K562 (cell line): ENCODE measurements at regions not wholly inside any gene's neighbourhood (a gene's known extent, or its start where the extent isn't known, plus 50 kb on each side); places are given as distances from the start of the nearest gene placed in this dataset.

Experiments
- ATAC-seq: fragments of 200-7000 bp; cut with Tn5 transposase; 3 replicates; pipeline ENCODE4 v1.9.1; 2020; ENCODE audit warnings: moderate library complexity
- BruUV-seq: library from RNA; stranded (reverse); fragments of 400-500 nt; replicated peaks from 2 replicates; lab custom pipeline; 2021; lab: Mats Ljungman, UMichigan
- CTCF ChIA-PET: fragments of 300-600 bp; formaldehyde crosslinking; extraction: SDS; loops from one replicate; lab custom pipeline; 2021; ENCODE audit warnings: low intra/inter-chr PET ratio; lab: Yijun Ruan, JAX
- POLR2A ChIA-PET: fragments of 300-600, 350-650 bp; sonication (Branson Sonifier 250); formaldehyde crosslinking; extraction: SDS; loops from one replicate; lab custom pipeline; 2021; ENCODE audit warnings: antibody characterized with exemption, inconsistent platforms; lab: Yijun Ruan, JAX
- DNase-seq, 4 experiments: peaks; one replicate each; pipeline versions ENCODE4 v3.0.0 to v3.0.0-alpha.2; 2011 to 2018; ENCODE audit warnings: low spot score in 3 of 4, mixed read lengths in 3 of 4; ENCODE audit errors: extremely low read depth in 1 of 4
- FAIRE-seq: peaks from 2 replicates; lab custom pipeline; 2011; peaks lifted over from hg19 to GRCh38; lab: Jason Lieb, UNC
- H2AFZ ChIP-seq: 2 replicates; pipeline ENCODE4 v1.6.0; 2011; ENCODE audit warnings: low read depth, low read length, control low read depth, inconsistent platforms
- H3K27ac ChIP-seq: fragments of 200-600 bp; 3 replicates; pipeline ENCODE4 v1.8.0; 2011; ENCODE audit warnings: low read depth, mild to moderate bottlenecking, control low read depth, inconsistent platforms, low read length, moderate library complexity, mixed read lengths; ENCODE audit errors: extremely low read depth
- H3K27me3 ChIP-seq, 2 experiments: fragments of 300-600 bp in 1 of 2; 2 replicates in 1 of 2; 3 replicates in 1 of 2; pipeline versions ENCODE4 v1.6.0 to v1.8.0; 2011; ENCODE audit warnings: inconsistent platforms in 2 of 2, low read length in 2 of 2, mild to moderate bottlenecking in 1 of 2, mixed read lengths in 1 of 2, moderate library complexity in 1 of 2; ENCODE audit not compliant: control insufficient read depth in 2 of 2, insufficient read depth in 2 of 2
- H3K36me3 ChIP-seq: fragments of 300-600 bp; 3 replicates; pipeline ENCODE4 v1.8.0; 2011; ENCODE audit warnings: mild to moderate bottlenecking, low read length, inconsistent platforms; ENCODE audit not compliant: control insufficient read depth, insufficient read depth
- H3K4me1 ChIP-seq, 2 experiments: fragments of 200-600 bp in 1 of 2; replicated peaks in 1 of 2; 2 replicates in 1 of 2; 3 replicates in 1 of 2; pipeline versions ENCODE4 v1.5.1 to v1.8.0; 2011; ENCODE audit warnings: inconsistent platforms in 2 of 2, low read length in 2 of 2, mild to moderate bottlenecking in 1 of 2, mixed read lengths in 1 of 2, moderate library complexity in 1 of 2; ENCODE audit not compliant: control insufficient read depth in 2 of 2, insufficient read depth in 2 of 2
- H3K4me2 ChIP-seq: 2 replicates; pipeline ENCODE4 v1.6.1; 2011; ENCODE audit warnings: low read length, control low read depth, inconsistent platforms, mixed read lengths; ENCODE audit not compliant: insufficient read depth
- H3K4me3 ChIP-seq: fragments of 200-600 bp; sonication (generic), shearing (Covaris generic); 2 replicates; pipeline ENCODE4 v1.5.1; 2016; ENCODE audit warnings: control low read depth, inconsistent platforms
- H3K79me2 ChIP-seq: fragments of 200-600 bp; 3 replicates; pipeline ENCODE4 v1.8.0; 2011; ENCODE audit warnings: low read length, inconsistent platforms; ENCODE audit not compliant: control insufficient read depth, insufficient read depth
- H3K9ac ChIP-seq, 2 experiments: 2 replicates each; pipeline versions ENCODE4 v1.6.0 to v1.6.1; 2011; ENCODE audit warnings: low read depth in 2 of 2, low read length in 2 of 2, control low read depth in 1 of 2, inconsistent platforms in 1 of 2, mild to moderate bottlenecking in 1 of 2, mixed read lengths in 1 of 2; ENCODE audit not compliant: insufficient read depth in 1 of 2
- H3K9me1 ChIP-seq: one replicate; pipeline ENCODE4 v1.6.0; 2011; ENCODE audit warnings: inconsistent platforms, mild to moderate bottlenecking, low read length, moderate library complexity; ENCODE audit not compliant: control insufficient read depth, insufficient read depth
- H3K9me3 ChIP-seq: replicated peaks from 2 replicates; pipeline ENCODE4 v1.5.1; 2011; ENCODE audit warnings: low read depth, low read length, inconsistent platforms; ENCODE audit not compliant: control insufficient read depth, insufficient read depth
- H4K20me1 ChIP-seq: replicated peaks from 2 replicates; pipeline ENCODE4 v1.6.1; 2011; ENCODE audit warnings: low read length, inconsistent platforms, mixed read lengths; ENCODE audit not compliant: control insufficient read depth, insufficient read depth
- GTF2A2 ChIP-seq: IDR thresholded peaks from 2 replicates; pipeline ENCODE4 v1.6.1; 2016; ENCODE audit warnings: mild to moderate bottlenecking, missing genetic modification characterization, missing compliant biosample characterization
- MEF2A ChIP-seq: IDR thresholded peaks from 2 replicates; pipeline ENCODE4 v1.6.1; 2011; ENCODE audit warnings: low read depth, mild to moderate bottlenecking, low read length, moderate library complexity; ENCODE audit not compliant: control insufficient read depth
- SMAD2 ChIP-seq: fragments of 150-350 bp; IDR thresholded peaks from 2 replicates; pipeline ENCODE4 v1.6.1; 2014; ENCODE audit warnings: low read depth, mild to moderate bottlenecking, low read length
- TEAD1 ChIP-seq, 2 experiments: fragments of 450-650 bp in 1 of 2; sonication (generic) in 1 of 2; formaldehyde crosslinking; IDR thresholded peaks; 2 replicates each; pipeline versions ENCODE4 v1.4.0 to v1.8.0; 2020 to 2022; ENCODE audit warnings: mild to moderate bottlenecking in 2 of 2, missing genetic modification reagents in 1 of 2
- VEZF1 ChIP-seq: fragments of 200-800 bp; sonication (Bioruptor generic); IDR thresholded peaks from 2 replicates; pipeline ENCODE4 v1.6.1; 2017; ENCODE audit warnings: missing genetic modification characterization, missing compliant biosample characterization
- XRCC3 ChIP-seq: fragments of 450-650 bp; IDR thresholded peaks from 2 replicates; pipeline ENCODE4 v1.6.1; 2017; ENCODE audit warnings: mild to moderate bottlenecking, moderate library complexity
- ZNF175 ChIP-seq: fragments of 200-800 bp; sonication (Bioruptor generic); IDR thresholded peaks from 2 replicates; pipeline ENCODE4 v1.6.1; 2016; ENCODE audit warnings: low read depth, mild to moderate bottlenecking, missing genetic modification characterization, missing compliant biosample characterization
- WGBS: fragments of 100-300 bp; shearing (Covaris generic); methylation state at CpG from one replicate; pipeline ENCODE4 v1.1.6; 2016; ENCODE audit warnings: low coverage, mixed read lengths; ENCODE audit not compliant: insufficient coverage; ENCODE audit errors: missing lambda C conversion rate; 5-methylcytosine and 5-hydroxymethylcytosine counted together
- in situ Hi-C: fragments of 300-500 bp; cut with MboI; formaldehyde crosslinking; loops from 4 replicates; pipeline ENCODE4 v1.15.0; 2018; ENCODE audit warnings: inconsistent platforms, mixed read lengths
- intact Hi-C: fragments of 100-400 bp; cut with micrococcal nuclease; formaldehyde crosslinking; loops from 2 replicates; pipeline ENCODE4 v1.14.2; 2022

- no peak for TF ChIP-seq VEZF1 (CRISPR knock-in tag)
- no peak for TF ChIP-seq XRCC3
- TF ChIP-seq MEF2A: no peak
Measured at GRCh38 chr2:176414641-176415040, 145.4 kb downstream of the MTX2 start (continued).

DNA sequence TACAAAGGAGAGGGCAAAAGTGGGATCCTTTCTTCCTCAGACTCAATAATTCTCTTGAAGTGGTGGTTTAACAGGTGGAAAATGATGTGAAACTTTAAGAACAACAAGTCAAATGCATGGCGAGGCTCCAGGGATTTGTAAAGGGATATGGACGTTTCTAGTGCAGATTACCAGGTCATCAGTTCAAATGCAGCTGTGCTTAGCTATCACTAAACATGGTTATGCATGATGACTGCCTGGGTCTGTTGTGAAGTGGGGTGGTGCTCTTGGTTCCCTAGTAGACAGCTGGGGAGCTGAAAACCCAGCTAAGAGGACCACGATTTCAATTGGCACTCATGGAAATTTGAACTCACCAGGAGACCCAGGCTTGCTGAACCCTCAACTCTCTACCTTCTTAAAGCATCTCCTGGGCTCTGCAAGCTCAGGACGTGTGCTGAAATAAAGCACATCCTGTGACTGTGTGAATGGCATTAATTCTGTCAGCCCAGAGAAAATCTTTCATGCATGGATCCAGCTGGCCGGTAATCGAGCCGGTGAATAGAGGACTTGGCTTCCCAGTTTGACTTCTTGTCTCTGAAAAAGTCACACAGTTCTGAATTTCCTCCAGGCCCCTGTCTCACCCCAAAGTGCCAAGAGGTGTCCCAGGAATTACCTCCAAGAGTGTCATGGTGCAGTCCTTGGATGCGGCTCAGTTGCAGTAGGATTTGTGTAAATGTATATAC is 146.1 kb downstream of the MTX2 start:
- FAIRE-seq (no peak), ATAC-seq (no peak), DNase-seq (no peak)
- Histone ChIP-seq H3K4me1 (no peaks in the 10 kb centered on the region), H3K79me2 (no peaks in the 10 kb centered on the region), H3K4me3 (no peak overlapping the region), H3K4me2 (no peak overlapping the region), H3K27me3 (peaks cover 5 to 23% of the 10 kb centered on the region in 2 experiments), H2AFZ (no peak overlapping the region), H3K27ac (no peak overlapping the region), H3K9me1 (no peaks in the 10 kb centered on the region), H3K36me3 (no peaks in the 10 kb centered on the region), H3K9ac (no peak overlapping the region), H4K20me1 (no peaks in the 10 kb centered on the region), H3K9me3 (no peaks in the 10 kb centered on the region)
- CTCF ChIA-PET: no interaction called here
- WGBS: 0% methylated on average over 8 of the region's 8 CpGs
- intact Hi-C loops (no loop called here), in situ Hi-C loops (no loop called here)
- POLR2A ChIA-PET: interaction anchor here (0.7 kb wide), 1 partner anchor 269 kb away, joined by 3 read pairs; no protein-coding TSS in a partner anchor
- TF ChIP-seq SMAD2 (no peak), ZNF175 (CRISPR knock-in tag) (no peak), TEAD1 (CRISPR knock-in tag; IDR thresholded peaks at IDR 0.05) (no peak), GTF2A2 (tag) (no peak)
- BruUV-seq: no TSS peak
